ENCODE measurements at regions not wholly inside any gene's neighbourhood (a gene's known extent, or its start where the extent isn't known, plus 50 kb on each side); places are given as distances from the start of the nearest gene placed in this dataset.

GRCh38 chrX:27008486-27008885 is 454.7 kb downstream of the PPP4R3C start:
- TF ChIP-seq CTCF (IDR thresholded peaks at IDR 0.05; ENCODE audit: low read depth, low read length, poor library complexity, severe bottlenecking) (no peak), EZH2phosphoT487 (IDR thresholded peaks at IDR 0.05; ENCODE audit: borderline replicate concordance, low read length) (no peak)
